A549 (cell line): ENCODE measurements at regions not wholly inside any gene's neighbourhood (a gene's known extent, or its start where the extent isn't known, plus 50 kb on each side); places are given as distances from the start of the nearest gene placed in this dataset.
"Not testable (repeated sequence)": the region's sequence is repeated elsewhere in the genome, so short reads cannot be mapped to it uniquely, and the experiment has no call there.

ENCODE experiments used
- ATAC-seq, 2 experiments: fragments of 200-7000 bp in 1 of 2; fragments of >200 bp in 1 of 2; cut with Nextera tagmentation in 1 of 2; cut with Tn5 transposase in 1 of 2; 3 replicates each; pipeline versions ENCODE4 v1.8.0 to v1.9.1; 2018 to 2020; ENCODE audit warnings: mild to moderate bottlenecking in 1 of 2, moderate library complexity in 1 of 2
- CTCF ChIA-PET: fragments of 300-600 bp; sonication (Branson Sonifier 250); formaldehyde crosslinking; extraction: SDS; loops from one replicate; lab custom pipeline; 2021; ENCODE audit warnings: antibody characterized with exemption, inconsistent platforms; lab: Yijun Ruan, JAX
- POLR2A ChIA-PET: fragments of 350-600 bp; formaldehyde crosslinking; extraction: SDS; loops from one replicate; lab custom pipeline; 2021; ENCODE audit warnings: antibody characterized with exemption, inconsistent platforms; lab: Yijun Ruan, JAX
- DNase-seq, 2 experiments: peaks; one replicate each; pipeline versions ENCODE4 v3.0.0 to v3.0.0-alpha.2; 2011 to 2016; ENCODE audit warnings: low read depth in 1 of 2, low spot score in 1 of 2
- FAIRE-seq: peaks from 2 replicates; lab custom pipeline; 2011; peaks lifted over from hg19 to GRCh38; lab: Jason Lieb, UNC
- H3K27ac ChIP-seq, 2 experiments: fragments of >200 bp; sonication (Bioruptor Twin); formaldehyde crosslinking; 3 replicates each; pipeline ENCODE4 v1.5.1; 2016 to 2017
- H3K4me1 ChIP-seq: fragments of >200 bp; sonication (Bioruptor Twin); formaldehyde crosslinking; 3 replicates; pipeline ENCODE4 v1.6.1; 2016
- H3K4me2 ChIP-seq: fragments of >200 bp; sonication (Bioruptor Twin); formaldehyde crosslinking; 3 replicates; pipeline ENCODE4 v1.6.1; 2016
- H3K4me3 ChIP-seq: fragments of >200 bp; sonication (Bioruptor Twin); formaldehyde crosslinking; 3 replicates; pipeline ENCODE4 v1.5.1; 2016
- H3K9me3 ChIP-seq: fragments of >200 bp; sonication (Bioruptor Twin); formaldehyde crosslinking; 3 replicates; pipeline ENCODE4 v1.6.1; 2016
- CEBPB ChIP-seq, 2 experiments: fragments of >200 bp in 1 of 2; sonication (Bioruptor Twin) in 1 of 2; formaldehyde crosslinking in 1 of 2; IDR thresholded peaks; 2 replicates each; pipeline ENCODE4 v1.6.1; 2012 to 2016
- CHD2 ChIP-seq: fragments of 150-350 bp; IDR thresholded peaks from 2 replicates; pipeline ENCODE4 v1.6.1; 2014; ENCODE audit warnings: low read length; ENCODE audit not compliant: partially characterized antibody
- E2F6 ChIP-seq: IDR thresholded peaks from 2 replicates; pipeline ENCODE4 v1.6.1; 2012; ENCODE audit warnings: low read depth, borderline replicate concordance
- EP300 ChIP-seq, 2 experiments: fragments of >200 bp; sonication (Bioruptor Twin); formaldehyde crosslinking; IDR thresholded peaks; 2 replicates in 1 of 2; 3 replicates in 1 of 2; pipeline ENCODE4 v1.6.1; 2016 to 2017
- FOSB ChIP-seq: fragments of 250-450 bp; sonication (Bioruptor Pico); IDR thresholded peaks from 2 replicates; pipeline ENCODE4 v1.5.0; 2020; ENCODE audit warnings: mild to moderate bottlenecking, moderate library complexity
- FOSL2 ChIP-seq, 2 experiments: fragments of 450-650 bp in 1 of 2; fragments of >200 bp in 1 of 2; sonication (Bioruptor Twin) in 1 of 2; formaldehyde crosslinking; IDR thresholded peaks; 2 replicates each; pipeline versions ENCODE4 v1.5.0 to v1.6.1; 2016 to 2020; ENCODE audit warnings: mild to moderate bottlenecking in 1 of 2, moderate library complexity in 1 of 2
- GATA3 ChIP-seq: IDR thresholded peaks from 2 replicates; pipeline ENCODE4 v1.6.1; 2012; ENCODE audit warnings: borderline replicate concordance
- HDAC2 ChIP-seq: fragments of 200-600 bp; sonication (generic); IDR thresholded peaks from 2 replicates; pipeline ENCODE4 v1.6.1; 2016
- HOXB5 ChIP-seq: fragments of 250-450 bp; sonication (Bioruptor Pico); IDR thresholded peaks from 2 replicates; pipeline ENCODE4 v1.5.0; 2020; ENCODE audit warnings: mild to moderate bottlenecking, moderate library complexity
- JUNB ChIP-seq: fragments of >200 bp; sonication (Bioruptor Twin); formaldehyde crosslinking; IDR thresholded peaks from 2 replicates; pipeline ENCODE4 v1.6.1; 2016
- KDM1A ChIP-seq: fragments of 200-600 bp; sonication (generic); IDR thresholded peaks from 2 replicates; pipeline ENCODE4 v1.6.1; 2016; ENCODE audit warnings: low read depth, mild to moderate bottlenecking
- MAX ChIP-seq: IDR thresholded peaks from 2 replicates; pipeline ENCODE4 v1.6.1; 2012
- MAZ ChIP-seq: fragments of 150-350 bp; IDR thresholded peaks from 2 replicates; pipeline ENCODE4 v1.6.1; 2014; ENCODE audit warnings: antibody characterized with exemption, low read depth, low read length, borderline replicate concordance
- NFE2L2 ChIP-seq: fragments of 150-350 bp; conservative IDR thresholded peaks from 2 replicates; pipeline ENCODE4 v1.6.1; 2014; ENCODE audit warnings: low read length
- POLR2A ChIP-seq: IDR thresholded peaks from 2 replicates; pipeline ENCODE4 v1.6.1; 2012; ENCODE audit warnings: mild to moderate bottlenecking, low read length
- POLR2AphosphoS2 ChIP-seq: conservative IDR thresholded peaks from 2 replicates; pipeline ENCODE4 v1.6.1; 2012; ENCODE audit warnings: low read length, improper control_type of control experiment, inconsistent platforms
- RARB ChIP-seq: fragments of 250-450 bp; sonication (Bioruptor Pico); IDR thresholded peaks from 2 replicates; pipeline ENCODE4 v1.8.0; 2021; ENCODE audit warnings: mild to moderate bottlenecking, moderate library complexity
- REST ChIP-seq: fragments of 200-600 bp; sonication (generic); IDR thresholded peaks from 2 replicates; pipeline ENCODE4 v1.6.1; 2016; ENCODE audit warnings: antibody characterized with exemption, mild to moderate bottlenecking, moderate library complexity
- RFX5 ChIP-seq: fragments of 450-650 bp; IDR thresholded peaks from 2 replicates; pipeline ENCODE4 v1.7.1; 2014; ENCODE audit warnings: antibody characterized with exemption, mild to moderate bottlenecking, moderate library complexity
- SMC3 ChIP-seq: fragments of >200 bp; sonication (Bioruptor Twin); formaldehyde crosslinking; IDR thresholded peaks from 3 replicates; pipeline ENCODE4 v1.6.1; 2018; ENCODE audit warnings: inconsistent platforms
- TP53 ChIP-seq: fragments of 250-450 bp; sonication (Bioruptor Pico); IDR thresholded peaks from 2 replicates; pipeline ENCODE4 v1.5.0; 2021; ENCODE audit warnings: mild to moderate bottlenecking, moderate library complexity
- ZC3H11A ChIP-seq: fragments of 450-650 bp; IDR thresholded peaks from 2 replicates; pipeline ENCODE4 v1.6.1; 2014; ENCODE audit warnings: antibody characterized with exemption, mild to moderate bottlenecking
- ZNF302 ChIP-seq: fragments of 250-450 bp; sonication (Bioruptor Pico); IDR thresholded peaks from 2 replicates; pipeline ENCODE4 v1.9.0; 2021; ENCODE audit warnings: inconsistent platforms, mild to moderate bottlenecking, moderate library complexity
- WGBS: methylation state at CpG from one replicate; pipeline ENCODE4 v1.1.6; 2017; ENCODE audit errors: missing lambda C conversion rate; 5-methylcytosine and 5-hydroxymethylcytosine counted together

DNA sequence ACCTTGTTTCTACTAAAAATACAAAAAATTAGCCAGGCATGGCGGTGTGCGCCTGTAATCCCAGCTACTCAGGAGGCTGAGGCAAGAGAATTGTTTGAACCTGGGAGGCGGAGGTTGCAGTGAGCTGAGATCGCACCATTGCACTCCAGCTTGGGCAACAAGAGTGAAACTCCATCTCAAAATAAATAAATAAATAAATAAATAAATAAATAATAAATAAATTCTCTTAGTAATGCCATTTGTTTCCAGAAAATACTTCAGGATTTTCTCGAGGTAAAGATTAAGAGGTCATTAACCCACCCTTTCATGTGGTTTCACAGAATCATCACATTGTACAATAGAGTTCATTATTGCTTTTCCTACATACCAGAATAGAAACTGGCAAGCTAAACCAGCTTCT lies 68.5 kb upstream of the JAK1 start:
- POLR2A ChIA-PET, ATAC-seq, H3K4me3 ChIP-seq, FAIRE-seq, H3K4me2 ChIP-seq, H3K27ac ChIP-seq, H3K4me1 ChIP-seq, H3K9me3 ChIP-seq, DNase-seq: not testable (repeated sequence)
- WGBS = 78% methylated on average over 5 of the region's 5 CpGs
- CTCF ChIA-PET = interaction anchor here (1.1 to 1.7 kb wide), 3 partner anchors 14 to 22 kb away, joined by 3 to 5 read pairs (median 4); no protein-coding TSS in a partner anchor
- peak; percentile 31; the same call in 1 of the 2 replicates for TF ChIP-seq ZC3H11A

- no peak overlapping the region for H3K4me3 ChIP-seq
- H3K27ac ChIP-seq = no peak overlapping the region
- no peak overlapping the region for H3K4me2 ChIP-seq
- H3K4me1 ChIP-seq = no peaks in the 10 kb centered on the region
- peak in 1 of 2 experiments; percentile 6 for DNase-seq
- no peak for FAIRE-seq
- TF ChIP-seq SMC3 (no peak), RARB (CRISPR knock-in tag) (no peak), CHD2 (no peak), FOSB (no peak)
- TF ChIP-seq, all 56 proteins: peak for 0
- 71% methylated on average over 1 of the region's 1 CpG for WGBS
- ChIA-PET CTCF (interaction anchor here (0.6 to 1.8 kb wide), 3 partner anchors 16 to 142 kb away, joined by 3 to 5 read pairs (median 4); no protein-coding TSS in a partner anchor), POLR2A (no interaction called here)
- no peaks in the 10 kb centered on the region for H3K9me3 ChIP-seq
- no peak for ATAC-seq
Observed at GRCh38 chr1:65036570-65037051, 70.3 kb upstream of the JAK1 start.

DNA sequence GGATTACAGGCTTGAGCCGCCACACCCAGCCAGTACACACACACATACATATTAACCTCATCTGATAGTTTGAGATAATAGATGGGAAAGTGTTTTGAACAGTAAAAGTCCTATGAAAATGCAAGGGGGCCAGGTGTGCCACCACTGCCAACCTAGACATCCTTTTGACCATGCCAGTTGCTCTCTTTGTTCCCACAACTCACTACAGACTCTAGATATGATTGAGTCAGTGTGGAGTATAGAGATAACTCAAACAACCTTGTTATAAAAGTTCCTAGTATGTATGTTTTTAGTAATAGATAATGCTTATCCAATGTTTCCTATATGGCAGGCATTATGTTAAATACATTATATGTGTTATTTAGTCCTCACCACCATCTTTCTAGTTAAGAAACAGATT lies 72.7 kb upstream of the JAK1 start:
- FAIRE-seq (no peak), DNase-seq (no peak), ATAC-seq (no peak)
- no peaks in the 10 kb centered on the region for H3K4me1 ChIP-seq
- H3K9me3 ChIP-seq = no peaks in the 10 kb centered on the region
- H3K4me2 ChIP-seq = no peak overlapping the region
- WGBS = 92% methylated on average over 1 of the region's 1 CpG
- ChIA-PET CTCF (no interaction called here), POLR2A (no interaction called here)
- TF ChIP-seq RFX5 (no peak), POLR2AphosphoS2 (no peak), TP53 (no peak), NFE2L2 (no peak), MAZ (no peak), HOXB5 (no peak), ZNF302 (CRISPR knock-in tag) (no peak), JUNB (no peak), CEBPB (IDR thresholded peaks at IDR 0.05) (no peak), POLR2A (no peak), MAX (no peak), GATA3 (no peak), FOSB (no peak), E2F6 (no peak), HDAC2 (no peak), RARB (CRISPR knock-in tag) (no peak), FOSL2 (IDR thresholded peaks at IDR 0.05) (no peak), FOSL2 (CRISPR knock-in tag; IDR thresholded peaks at IDR 0.05) (no peak), KDM1A (no peak), REST (no peak), EP300 (IDR thresholded peaks at IDR 0.05) (no peak)
- no peak overlapping the region for H3K27ac ChIP-seq
- no peak overlapping the region for H3K4me3 ChIP-seq
